LoVo (cell line): ENCODE measurements at regions not wholly inside any gene's neighbourhood (a gene's known extent, or its start where the extent isn't known, plus 50 kb on each side); places are given as distances from the start of the nearest gene placed in this dataset.
"Not testable (repeated sequence)": the region's sequence is repeated elsewhere in the genome, so short reads cannot be mapped to it uniquely, and the experiment has no call there.

Source experiments
- DNase-seq: peaks from one replicate; pipeline ENCODE4 v3.0.0-alpha.2; 2016; ENCODE audit warnings: low spot score

GRCh38 chr2:91497129-91498064 is 2805.9 kb downstream of the RPIA start:
- DNase-seq, result not testable (repeated sequence)

- DNase-seq, result not testable (repeated sequence)
Measured at GRCh38 chr2:91498065-91498449, 2806.6 kb downstream of the RPIA start.

GRCh38 chr2:91498513-91499250 is 2807.2 kb downstream of the RPIA start:
- not testable (repeated sequence) for DNase-seq

GRCh38 chr2:91499431-91500050 is 2808.1 kb downstream of the RPIA start:
- not testable (repeated sequence) for DNase-seq

GRCh38 chr2:91500246-91500977 is 2808.9 kb downstream of the RPIA start:
- DNase-seq, result not testable (repeated sequence)

- not testable (repeated sequence) for DNase-seq
Measured at GRCh38 chr2:91500978-91501310, 2809.5 kb downstream of the RPIA start.

GRCh38 chr2:91501481-91502080 is 2810.1 kb downstream of the RPIA start:
- not testable (repeated sequence) for DNase-seq

GRCh38 chr2:91503572-91503958 is 2812.1 kb downstream of the RPIA start:
- not testable (repeated sequence) for DNase-seq

GRCh38 chr2:91503959-91504741 is 2812.7 kb downstream of the RPIA start:
- DNase-seq, result not testable (repeated sequence)

GRCh38 chr2:91508816-91509215 is 2817.3 kb downstream of the RPIA start:
- DNase-seq, result not testable (repeated sequence)

GRCh38 chr2:91509276-91509675 is 2817.8 kb downstream of the RPIA start:
- not testable (repeated sequence) for DNase-seq

- not testable (repeated sequence) for DNase-seq
Measured at GRCh38 chr2:91511166-91511565, 2819.7 kb downstream of the RPIA start.

- DNase-seq, result not testable (repeated sequence)
Measured at GRCh38 chr2:91515966-91516365, 2824.5 kb downstream of the RPIA start.

- DNase-seq, result not testable (repeated sequence)
Measured at GRCh38 chr2:91516669-91517068, 2825.2 kb downstream of the RPIA start.

- DNase-seq, result not testable (repeated sequence)
Measured at GRCh38 chr2:91517846-91518245, 2826.4 kb downstream of the RPIA start.

GRCh38 chr2:91518361-91518981 is 2827.0 kb downstream of the RPIA start:
- not testable (repeated sequence) for DNase-seq

- not testable (repeated sequence) for DNase-seq
Measured at GRCh38 chr2:91519359-91519758, 2827.9 kb downstream of the RPIA start.

GRCh38 chr2:91519914-91520313 is 2828.4 kb downstream of the RPIA start:
- not testable (repeated sequence) for DNase-seq

GRCh38 chr2:91520523-91520922 is 2829.1 kb downstream of the RPIA start:
- not testable (repeated sequence) for DNase-seq

- DNase-seq, result not testable (repeated sequence)
Measured at GRCh38 chr2:91520972-91521535, 2829.6 kb downstream of the RPIA start.
